HepG2 (cell line): ENCODE measurements at regions not wholly inside any gene's neighbourhood (a gene's known extent, or its start where the extent isn't known, plus 50 kb on each side); places are given as distances from the start of the nearest gene placed in this dataset.

Experiments used
- ATAC-seq: fragments of 200-7000 bp; cut with Tn5 transposase; 3 replicates; pipeline ENCODE4 v1.9.1; 2020; ENCODE audit warnings: mild to moderate bottlenecking, moderate library complexity
- BruUV-seq: library from RNA; stranded (reverse); fragments of 400-500 nt; replicated peaks from 2 replicates; lab custom pipeline; 2021; lab: Mats Ljungman, UMichigan
- CTCF ChIA-PET: fragments of 300-600 bp; formaldehyde crosslinking; extraction: SDS; loops from one replicate; lab custom pipeline; 2021; ENCODE audit warnings: low total read pairs, inconsistent platforms, low intra/inter-chr PET ratio; lab: Yijun Ruan, JAX
- POLR2A ChIA-PET: fragments of 350-600 bp; sonication (Branson Sonifier 250); formaldehyde crosslinking; loops from one replicate; lab custom pipeline; 2020; ENCODE audit warnings: antibody characterized with exemption, inconsistent platforms; lab: Yijun Ruan, JAX
- DNase-seq: peaks from one replicate; pipeline ENCODE4 v3.0.0-alpha.2; 2015; ENCODE audit warnings: low spot score
- FAIRE-seq: peaks from 3 replicates; lab custom pipeline; 2011; peaks lifted over from hg19 to GRCh38; lab: Jason Lieb, UNC
- H2AFZ ChIP-seq: one replicate; pipeline ENCODE4 v1.6.1; 2011; ENCODE audit warnings: low read length, inconsistent platforms
- H3K27ac ChIP-seq: fragments of 300-600 bp; 3 replicates; pipeline ENCODE4 v1.8.0; 2011; ENCODE audit warnings: mixed run types, mild to moderate bottlenecking, mixed read lengths, low read length, inconsistent platforms; ENCODE audit not compliant: insufficient read depth; ENCODE audit errors: extremely low read length
- H3K27me3 ChIP-seq, 2 experiments: fragments of 200-600 bp in 1 of 2; 2 replicates in 1 of 2; 3 replicates in 1 of 2; pipeline versions ENCODE4 v1.6.0 to v1.8.0; 2011; ENCODE audit warnings: low read length in 2 of 2, mild to moderate bottlenecking in 2 of 2, moderate library complexity in 2 of 2, inconsistent platforms in 1 of 2; ENCODE audit not compliant: insufficient read depth in 2 of 2, control insufficient read depth in 1 of 2
- H3K36me3 ChIP-seq, 2 experiments: fragments of 200-600 bp in 1 of 2; replicated peaks in 1 of 2; 2 replicates in 1 of 2; 3 replicates in 1 of 2; pipeline versions ENCODE4 v1.5.1 to v1.8.0; 2011; ENCODE audit warnings: low read length in 2 of 2, inconsistent platforms in 1 of 2; ENCODE audit not compliant: insufficient read depth in 2 of 2, control insufficient read depth in 1 of 2
- H3K4me1 ChIP-seq: 2 replicates; pipeline ENCODE4 v1.5.1; 2012; ENCODE audit warnings: low read length, inconsistent platforms; ENCODE audit not compliant: insufficient read depth
- H3K4me2 ChIP-seq: 2 replicates; pipeline ENCODE4 v1.6.0; 2011; ENCODE audit warnings: low read depth, low read length, inconsistent platforms
- H3K4me3 ChIP-seq, 3 experiments: fragments of 200-600 bp in 1 of 3; sonication (generic), shearing (Covaris generic) in 1 of 3; replicated peaks in 1 of 3; 2 replicates each; pipeline ENCODE4 v1.5.1; 2011 to 2016; ENCODE audit warnings: low read length in 3 of 3, inconsistent platforms in 2 of 3, low read depth in 2 of 3, mild to moderate bottlenecking in 2 of 3, control low read depth in 1 of 3, mixed read lengths in 1 of 3; ENCODE audit not compliant: insufficient read depth in 1 of 3
- H3K79me2 ChIP-seq: one replicate; pipeline ENCODE4 v1.6.1; 2011; ENCODE audit warnings: low read length, inconsistent platforms; ENCODE audit not compliant: insufficient read depth
- H3K9ac ChIP-seq: 2 replicates; pipeline ENCODE4 v1.6.0; 2011; ENCODE audit warnings: mild to moderate bottlenecking, low read depth, low read length, inconsistent platforms; ENCODE audit not compliant: insufficient read depth
- H3K9me3 ChIP-seq: 2 replicates; pipeline ENCODE4 v1.5.1; 2012; ENCODE audit warnings: mild to moderate bottlenecking, low read length
- H4K20me1 ChIP-seq: 2 replicates; pipeline ENCODE4 v1.6.0; 2011; ENCODE audit warnings: inconsistent platforms, mild to moderate bottlenecking, low read length, moderate library complexity; ENCODE audit not compliant: insufficient read depth
- GABPA ChIP-seq, 2 experiments: IDR thresholded peaks; 2 replicates each; pipeline ENCODE4 v1.6.1; 2011 to 2016; ENCODE audit warnings: low read depth in 2 of 2, low read length in 1 of 2, missing biosample characterization in 1 of 2, missing genetic modification characterization in 1 of 2
- NFIB ChIP-seq: sonication (generic); formaldehyde crosslinking; IDR thresholded peaks from 2 replicates; pipeline ENCODE4 v1.9.0; 2021; ENCODE audit warnings: missing genetic modification reagents, mild to moderate bottlenecking, borderline replicate concordance
- PRDM15 ChIP-seq: sonication (generic); formaldehyde crosslinking; IDR thresholded peaks from 2 replicates; pipeline ENCODE4 v1.4.0; 2020; ENCODE audit warnings: missing genetic modification reagents
- ZNF329 ChIP-seq: sonication (generic); formaldehyde crosslinking; IDR thresholded peaks from 2 replicates; pipeline ENCODE4 v1.9.0; 2021; ENCODE audit warnings: low read depth, mild to moderate bottlenecking, missing genetic modification reagents
- WGBS: methylation state at CpG from one replicate; pipeline ENCODE4 v1.1.6; 2017; ENCODE audit warnings: low lambda C conversion rate; 5-methylcytosine and 5-hydroxymethylcytosine counted together
- in situ Hi-C: cut with HindIII; loops from 2 replicates; pipeline ENCODE4 v1.10.0; 2017; ENCODE audit warnings: low pct_unique_long_range_greater_than_20kb; ENCODE audit not compliant: extremely low pct_ligation_motif_present
- intact Hi-C: fragments of 100-400 bp; cut with micrococcal nuclease; formaldehyde crosslinking; loops from one replicate; pipeline ENCODE4 v1.10.0; 2022; ENCODE audit not compliant: unreplicated experiment

GRCh38 chr7:67917437-67917755 is 920.8 kb downstream of the TYW1 start:
- ATAC-seq = no peak
- no peak overlapping the region for H3K27ac ChIP-seq
- H3K4me2 ChIP-seq = no peak overlapping the region
- intact Hi-C loops = no loop called here
- no peak overlapping the region for H3K4me3 ChIP-seq
- no peaks in the 10 kb centered on the region for H3K4me1 ChIP-seq
- no peak for FAIRE-seq
- DNase-seq = no peak
- H2AFZ ChIP-seq = no peak overlapping the region
- ChIA-PET POLR2A (no interaction called here), CTCF (no interaction called here)
- H3K27me3 ChIP-seq = no peaks in the 10 kb centered on the region
- H3K9ac ChIP-seq = no peak overlapping the region
- BruUV-seq = no TSS peak
- TF ChIP-seq NFIB (CRISPR knock-in tag) (no peak), ZNF329 (no peak)
- no peaks in the 10 kb centered on the region for H3K36me3 ChIP-seq
- in situ Hi-C loops = no loop called here
- H4K20me1 ChIP-seq = no peaks in the 10 kb centered on the region
- no peaks in the 10 kb centered on the region for H3K79me2 ChIP-seq
- 49% methylated on average over 3 of the region's 3 CpGs for WGBS
- peaks cover 14% of the 10 kb centered on the region for H3K9me3 ChIP-seq

GRCh38 chr7:67918158-67918557 is 921.5 kb downstream of the TYW1 start:
- ATAC-seq (no peak), FAIRE-seq (no peak), DNase-seq (no peak)
- H3K4me2 ChIP-seq = no peak overlapping the region
- H3K9ac ChIP-seq = no peak overlapping the region
- 13% methylated on average over 4 of the region's 4 CpGs for WGBS
- H3K27ac ChIP-seq = no peak overlapping the region
- H3K4me1 ChIP-seq = no peaks in the 10 kb centered on the region
- no peaks in the 10 kb centered on the region for H3K36me3 ChIP-seq
- H3K4me3 ChIP-seq = no peak overlapping the region
- H3K27me3 ChIP-seq = no peaks in the 10 kb centered on the region
- no TSS peak for BruUV-seq
- no peaks in the 10 kb centered on the region for H3K79me2 ChIP-seq
- H2AFZ ChIP-seq = no peak overlapping the region
- no peaks in the 10 kb centered on the region for H4K20me1 ChIP-seq
- peaks cover 14% of the 10 kb centered on the region for H3K9me3 ChIP-seq
- intact Hi-C loops = no loop called here
- CTCF ChIA-PET = no interaction called here
- in situ Hi-C loops = no loop called here
- POLR2A ChIA-PET = no interaction called here
- peak; percentile 45 for TF ChIP-seq GABPA (IDR thresholded peaks at IDR 0.05; ENCODE audit: low read depth, low read length)
- peak; percentile 78 for TF ChIP-seq GABPA (CRISPR knock-in tag; IDR thresholded peaks at IDR 0.05; ENCODE audit: low read depth)
- TF ChIP-seq PRDM15 = no peak
